Prostate gland (tissue), 2 donors: ENCODE measurements at regions not wholly inside any gene's neighbourhood (a gene's known extent, or its start where the extent isn't known, plus 50 kb on each side); places are given as distances from the start of the nearest gene placed in this dataset.

Experiments used
- POLR2A ChIP-seq: fragments of 450-650 bp; IDR thresholded peaks from one replicate; pipeline ENCODE4 v1.6.1; 2016; ENCODE audit warnings: antibody characterized with exemption, mild to moderate bottlenecking
- POLR2AphosphoS5 ChIP-seq: sonication (generic); formaldehyde crosslinking; IDR thresholded peaks from one replicate; pipeline ENCODE4 v1.6.1; 2017; ENCODE audit warnings: antibody characterized with exemption
- TF ChIP-seq, protein P1 (sequence below), 4 experiments: fragments of 200-600 bp in 2 of 4; fragments of 450-650 bp in 2 of 4; sonication (generic) in 2 of 4; IDR thresholded peaks; 1 replicate in 3 of 4; 2 replicates in 1 of 4; pipeline ENCODE4 v1.5.1; 2016 to 2019; ENCODE audit warnings: antibody characterized with exemption in 4 of 4, mild to moderate bottlenecking in 2 of 4, moderate library complexity in 2 of 4

DNA sequence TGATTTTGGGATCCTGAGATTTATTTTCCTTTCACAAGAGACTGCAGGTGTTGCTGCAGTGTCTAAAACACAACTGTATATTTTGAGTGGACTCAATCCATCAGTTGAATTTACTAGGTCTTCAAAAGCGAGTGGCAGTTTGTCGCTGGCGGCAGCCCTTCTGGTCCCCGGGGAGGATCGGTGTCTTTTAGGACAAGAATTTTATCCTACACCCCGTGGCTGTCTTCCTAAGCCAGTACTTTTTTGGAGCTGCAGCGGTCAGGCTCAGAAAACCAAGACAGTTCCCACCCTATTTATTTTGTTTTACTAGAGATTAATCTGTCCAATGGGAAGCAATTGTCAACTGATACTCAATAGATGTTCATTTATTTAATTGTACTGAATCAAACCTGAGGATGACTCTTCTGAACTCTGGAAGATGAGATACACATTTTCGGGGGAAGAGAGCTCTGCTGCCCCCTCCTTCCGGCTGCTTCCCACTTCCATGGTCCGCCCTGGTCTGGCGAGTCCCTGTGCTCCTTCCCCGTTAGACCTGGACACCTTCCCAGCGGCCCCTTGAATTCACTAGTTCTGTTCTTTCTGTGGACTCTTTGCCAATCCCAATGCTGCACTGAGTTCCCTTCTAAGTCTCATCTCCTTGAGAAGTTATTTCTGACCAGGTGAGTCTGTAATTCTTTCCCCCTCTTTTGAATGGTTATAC is 90.6 kb downstream of the ERMARD start:
- TF ChIP-seq, protein P1, sequence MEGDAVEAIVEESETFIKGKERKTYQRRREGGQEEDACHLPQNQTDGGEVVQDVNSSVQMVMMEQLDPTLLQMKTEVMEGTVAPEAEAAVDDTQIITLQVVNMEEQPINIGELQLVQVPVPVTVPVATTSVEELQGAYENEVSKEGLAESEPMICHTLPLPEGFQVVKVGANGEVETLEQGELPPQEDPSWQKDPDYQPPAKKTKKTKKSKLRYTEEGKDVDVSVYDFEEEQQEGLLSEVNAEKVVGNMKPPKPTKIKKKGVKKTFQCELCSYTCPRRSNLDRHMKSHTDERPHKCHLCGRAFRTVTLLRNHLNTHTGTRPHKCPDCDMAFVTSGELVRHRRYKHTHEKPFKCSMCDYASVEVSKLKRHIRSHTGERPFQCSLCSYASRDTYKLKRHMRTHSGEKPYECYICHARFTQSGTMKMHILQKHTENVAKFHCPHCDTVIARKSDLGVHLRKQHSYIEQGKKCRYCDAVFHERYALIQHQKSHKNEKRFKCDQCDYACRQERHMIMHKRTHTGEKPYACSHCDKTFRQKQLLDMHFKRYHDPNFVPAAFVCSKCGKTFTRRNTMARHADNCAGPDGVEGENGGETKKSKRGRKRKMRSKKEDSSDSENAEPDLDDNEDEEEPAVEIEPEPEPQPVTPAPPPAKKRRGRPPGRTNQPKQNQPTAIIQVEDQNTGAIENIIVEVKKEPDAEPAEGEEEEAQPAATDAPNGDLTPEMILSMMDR (IDR thresholded peaks at IDR 0.05): no peak
- no peak for TF ChIP-seq POLR2A
- no peak for TF ChIP-seq POLR2AphosphoS5
